DOHH2 (cell line): ENCODE measurements at regions not wholly inside any gene's neighbourhood (a gene's known extent, or its start where the extent isn't known, plus 50 kb on each side); places are given as distances from the start of the nearest gene placed in this dataset.
"Not testable (repeated sequence)": the region's sequence is repeated elsewhere in the genome, so short reads cannot be mapped to it uniquely, and the experiment has no call there.

ENCODE experiments used
- H3F3A ChIP-seq: fragments of 200-600 bp; sonication (generic), shearing (Covaris generic); 2 replicates; pipeline ENCODE4 v1.6.0; 2016; ENCODE audit warnings: antibody characterized with exemption, mild to moderate bottlenecking; ENCODE audit not compliant: control insufficient read depth, insufficient read depth
- H3K27ac ChIP-seq: fragments of 200-600 bp; sonication (generic); 2 replicates; pipeline ENCODE4 v1.5.1; 2014; ENCODE audit warnings: low read depth, mild to moderate bottlenecking, low read length, moderate library complexity
- H3K27me3 ChIP-seq: fragments of 200-600 bp; sonication (generic); 2 replicates; pipeline ENCODE4 v1.6.1; 2014; ENCODE audit warnings: mild to moderate bottlenecking, low read length, mixed read lengths; ENCODE audit not compliant: control insufficient read depth
- H3K36me3 ChIP-seq: fragments of 200-600 bp; sonication (generic); 2 replicates; pipeline ENCODE4 v1.6.1; 2014; ENCODE audit warnings: mild to moderate bottlenecking, low read length, moderate library complexity, mixed read lengths; ENCODE audit not compliant: control insufficient read depth
- H3K4me1 ChIP-seq: fragments of 200-600 bp; sonication (generic); 2 replicates; pipeline ENCODE4 v1.6.1; 2014; ENCODE audit warnings: mild to moderate bottlenecking, low read length, mixed read lengths; ENCODE audit not compliant: control insufficient read depth
- H3K4me2 ChIP-seq: fragments of 200-600 bp; sonication (generic); 2 replicates; pipeline ENCODE4 v1.6.0; 2014; ENCODE audit warnings: mild to moderate bottlenecking, low read length, moderate library complexity
- H3K4me3 ChIP-seq: fragments of 200-600 bp; sonication (generic); 2 replicates; pipeline ENCODE4 v1.5.1; 2014; ENCODE audit warnings: mild to moderate bottlenecking, low read length, mixed read lengths
- H3K79me2 ChIP-seq: fragments of 200-600 bp; sonication (generic); 2 replicates; pipeline ENCODE4 v1.6.1; 2014; ENCODE audit warnings: mild to moderate bottlenecking, low read length, mixed read lengths; ENCODE audit not compliant: control insufficient read depth
- H3K9me2 ChIP-seq: fragments of 200-600 bp; sonication (generic); replicated peaks from 2 replicates; pipeline ENCODE4 v1.6.1; 2014; ENCODE audit warnings: mild to moderate bottlenecking, low read length, mixed read lengths; ENCODE audit not compliant: control insufficient read depth
- H3K9me3 ChIP-seq: fragments of 200-600 bp; sonication (generic); 2 replicates; pipeline ENCODE4 v1.6.1; 2014; ENCODE audit warnings: antibody characterized with exemption, low read length, mixed read lengths; ENCODE audit not compliant: control insufficient read depth, insufficient read depth
- H4K20me1 ChIP-seq: fragments of 200-600 bp; sonication (generic); 2 replicates; pipeline ENCODE4 v1.6.0; 2014; ENCODE audit warnings: low read depth, mild to moderate bottlenecking, antibody characterized with exemption, low read length, moderate library complexity; ENCODE audit not compliant: control insufficient read depth, insufficient read depth
- EZH2phosphoT487 ChIP-seq: fragments of 200-600 bp; sonication (generic); IDR thresholded peaks from 2 replicates; pipeline ENCODE4 v1.6.1; 2017; ENCODE audit warnings: borderline replicate concordance, mild to moderate bottlenecking, antibody characterized with exemption, low read length, moderate library complexity, mixed read lengths
- TF ChIP-seq, protein P1 (sequence below): fragments of 200-600 bp; sonication (generic); IDR thresholded peaks from one replicate; pipeline ENCODE4 v1.5.1; 2014; ENCODE audit warnings: antibody characterized with exemption, mild to moderate bottlenecking, low read depth, low read length; ENCODE audit not compliant: poor library complexity, severe bottlenecking

DNA sequence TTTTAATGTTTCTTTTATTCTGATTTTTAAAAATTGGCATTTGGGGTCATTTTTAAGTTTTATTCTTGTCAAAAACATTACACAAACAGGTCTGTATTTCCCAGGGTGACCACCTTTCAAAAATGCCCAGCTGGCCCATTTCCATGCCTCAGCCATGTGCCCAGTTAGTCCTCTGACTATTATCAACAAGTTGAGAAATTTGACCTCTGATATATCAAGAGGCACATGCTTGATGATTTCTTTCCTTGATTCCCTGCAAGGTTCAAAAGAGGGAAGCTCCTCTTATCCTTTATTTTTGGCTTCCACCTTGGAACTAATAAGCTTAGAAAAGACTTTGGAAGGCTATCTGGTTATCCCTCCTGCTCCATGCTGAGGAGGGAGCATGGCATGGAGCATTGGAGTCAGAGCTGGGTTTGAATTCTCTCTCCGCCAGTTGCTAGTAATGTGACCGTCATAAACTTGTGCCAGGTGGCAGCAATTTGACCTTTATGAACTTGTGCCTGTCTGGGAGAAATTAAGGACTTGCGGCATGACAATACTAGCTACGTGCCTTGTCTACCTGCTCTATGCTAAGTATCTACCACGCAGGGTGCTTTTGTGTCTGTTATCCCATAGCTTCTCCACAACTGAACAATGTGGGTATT is 122.4 kb upstream of the SLC4A4 start:
- H3K9me3 ChIP-seq: no peaks in the 10 kb centered on the region
- H3K79me2 ChIP-seq: no peaks in the 10 kb centered on the region
- H3K4me2 ChIP-seq: no peak overlapping the region
- TF ChIP-seq EZH2phosphoT487: no peak
- TF ChIP-seq, protein P1, sequence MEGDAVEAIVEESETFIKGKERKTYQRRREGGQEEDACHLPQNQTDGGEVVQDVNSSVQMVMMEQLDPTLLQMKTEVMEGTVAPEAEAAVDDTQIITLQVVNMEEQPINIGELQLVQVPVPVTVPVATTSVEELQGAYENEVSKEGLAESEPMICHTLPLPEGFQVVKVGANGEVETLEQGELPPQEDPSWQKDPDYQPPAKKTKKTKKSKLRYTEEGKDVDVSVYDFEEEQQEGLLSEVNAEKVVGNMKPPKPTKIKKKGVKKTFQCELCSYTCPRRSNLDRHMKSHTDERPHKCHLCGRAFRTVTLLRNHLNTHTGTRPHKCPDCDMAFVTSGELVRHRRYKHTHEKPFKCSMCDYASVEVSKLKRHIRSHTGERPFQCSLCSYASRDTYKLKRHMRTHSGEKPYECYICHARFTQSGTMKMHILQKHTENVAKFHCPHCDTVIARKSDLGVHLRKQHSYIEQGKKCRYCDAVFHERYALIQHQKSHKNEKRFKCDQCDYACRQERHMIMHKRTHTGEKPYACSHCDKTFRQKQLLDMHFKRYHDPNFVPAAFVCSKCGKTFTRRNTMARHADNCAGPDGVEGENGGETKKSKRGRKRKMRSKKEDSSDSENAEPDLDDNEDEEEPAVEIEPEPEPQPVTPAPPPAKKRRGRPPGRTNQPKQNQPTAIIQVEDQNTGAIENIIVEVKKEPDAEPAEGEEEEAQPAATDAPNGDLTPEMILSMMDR: no peak
- H3K4me1 ChIP-seq: no peaks in the 10 kb centered on the region
- no peak overlapping the region for H3K4me3 ChIP-seq
- no peak overlapping the region for H3K27ac ChIP-seq
- H4K20me1 ChIP-seq: no peaks in the 10 kb centered on the region
- H3K36me3 ChIP-seq: no peaks in the 10 kb centered on the region
- no peaks in the 10 kb centered on the region for H3K9me2 ChIP-seq
- H3K27me3 ChIP-seq: no peaks in the 10 kb centered on the region
- no peaks in the 10 kb centered on the region for H3F3A ChIP-seq

DNA sequence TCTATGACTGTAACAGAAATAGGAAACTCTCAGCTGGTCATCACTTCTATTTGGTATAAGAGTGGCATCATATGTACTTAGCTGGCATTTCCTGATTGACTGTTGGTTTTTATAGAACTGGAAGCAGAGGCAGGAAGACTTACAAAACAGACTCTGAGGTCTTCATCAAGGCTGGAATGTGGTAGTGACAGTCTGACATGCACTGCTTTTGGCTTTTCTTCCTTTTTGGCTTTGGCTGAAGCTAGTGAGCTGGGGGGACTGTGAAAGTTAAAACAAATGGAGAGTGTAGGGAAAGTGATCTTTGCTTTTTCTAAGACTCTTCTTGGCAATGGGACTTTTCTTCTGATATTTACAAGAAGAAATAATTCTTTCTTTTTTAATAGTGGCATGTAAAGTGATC is 121.1 kb upstream of the SLC4A4 start:
- Histone ChIP-seq H4K20me1 (no peaks in the 10 kb centered on the region), H3K27me3 (no peaks in the 10 kb centered on the region), H3K36me3 (no peaks in the 10 kb centered on the region), H3K4me1 (no peaks in the 10 kb centered on the region), H3K9me2 (no peaks in the 10 kb centered on the region), H3F3A (no peaks in the 10 kb centered on the region), H3K27ac (no peak overlapping the region), H3K9me3 (no peaks in the 10 kb centered on the region), H3K4me3 (no peak overlapping the region), H3K4me2 (no peak overlapping the region), H3K79me2 (no peaks in the 10 kb centered on the region)
- TF ChIP-seq, protein P1: no peak
- TF ChIP-seq EZH2phosphoT487: no peak

DNA sequence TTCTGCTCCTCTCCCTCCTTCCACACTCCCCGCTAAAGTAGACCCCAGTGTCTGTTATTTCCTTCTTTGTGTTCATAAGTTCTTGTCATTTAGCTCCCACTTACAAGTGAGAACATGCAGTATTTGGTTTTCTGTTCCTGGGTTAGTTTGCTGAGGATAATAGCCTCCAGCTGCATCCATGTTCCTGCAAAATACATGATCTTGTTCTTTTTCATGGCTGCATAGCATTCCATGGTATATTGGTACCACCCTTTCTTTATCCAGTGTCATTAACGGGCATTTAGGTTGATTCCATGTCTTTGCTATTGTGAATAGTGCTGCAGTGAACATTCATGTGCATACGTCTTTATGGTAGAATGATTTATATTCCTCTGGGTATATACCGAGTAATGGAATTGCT is 118.0 kb upstream of the SLC4A4 start:
- not testable (repeated sequence) for H3K27ac ChIP-seq, H3K9me3 ChIP-seq, H4K20me1 ChIP-seq, H3K4me1 ChIP-seq, H3K4me2 ChIP-seq, H3K36me3 ChIP-seq, H3K27me3 ChIP-seq, H3F3A ChIP-seq, H3K4me3 ChIP-seq, H3K79me2 ChIP-seq, H3K9me2 ChIP-seq

DNA sequence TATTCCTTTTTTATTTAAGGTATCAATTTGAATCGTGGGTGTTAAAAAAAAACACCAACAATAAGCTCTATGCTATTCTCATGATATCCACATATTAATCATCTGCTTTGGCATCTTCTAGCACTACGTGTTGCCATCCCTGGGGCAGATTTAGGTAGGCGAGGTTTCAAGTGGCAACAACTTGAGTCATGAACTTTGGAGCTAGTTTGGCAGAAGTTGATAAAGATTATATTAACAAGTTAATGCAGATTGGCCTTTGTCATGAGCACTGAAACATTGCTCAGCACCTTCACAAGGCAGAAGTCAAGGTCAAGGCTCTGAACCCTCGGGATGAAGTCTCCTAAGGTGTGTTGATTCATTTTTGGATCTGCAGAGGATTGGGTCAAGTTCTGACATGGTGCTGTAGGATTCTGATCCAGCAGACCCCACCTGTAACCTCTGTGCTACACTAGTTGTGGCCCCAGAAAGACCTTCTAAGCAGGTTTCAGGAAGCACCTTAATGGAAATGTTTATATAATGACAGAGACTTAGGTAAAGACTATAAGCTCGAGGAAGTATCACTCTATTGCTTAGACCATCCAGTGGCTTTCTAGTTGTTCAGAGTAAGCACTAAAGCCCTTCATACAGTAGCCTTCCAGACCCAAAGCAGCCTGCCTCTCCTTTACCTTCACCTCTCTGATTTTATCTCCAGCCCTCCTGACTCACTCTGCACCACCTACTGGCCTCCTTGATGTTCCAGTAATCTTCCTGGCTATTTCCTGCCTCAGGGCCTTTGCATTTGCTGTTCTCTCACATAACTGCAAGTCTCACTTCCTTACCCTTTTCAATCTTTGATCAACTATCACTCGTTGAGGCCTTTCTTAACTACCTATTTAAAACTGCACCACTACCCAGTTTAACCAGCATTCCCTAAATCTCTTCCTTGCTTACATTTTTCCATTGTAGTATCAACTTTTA is 117.0 kb upstream of the SLC4A4 start:
- H3K27me3 ChIP-seq: no peaks in the 10 kb centered on the region
- H4K20me1 ChIP-seq: no peaks in the 10 kb centered on the region
- H3K9me2 ChIP-seq: no peaks in the 10 kb centered on the region
- no peak overlapping the region for H3K27ac ChIP-seq
- H3K36me3 ChIP-seq: no peaks in the 10 kb centered on the region
- no peak overlapping the region for H3K4me2 ChIP-seq
- H3K4me3 ChIP-seq: no peak overlapping the region
- no peaks in the 10 kb centered on the region for H3F3A ChIP-seq
- H3K79me2 ChIP-seq: no peaks in the 10 kb centered on the region
- H3K4me1 ChIP-seq: no peaks in the 10 kb centered on the region
- TF ChIP-seq EZH2phosphoT487: no peak
- TF ChIP-seq, protein P1: no peak
- H3K9me3 ChIP-seq: no peaks in the 10 kb centered on the region
